ENCODE measurements at regions not wholly inside any gene's neighbourhood (a gene's known extent, or its start where the extent isn't known, plus 50 kb on each side); places are given as distances from the start of the nearest gene placed in this dataset.

DNA sequence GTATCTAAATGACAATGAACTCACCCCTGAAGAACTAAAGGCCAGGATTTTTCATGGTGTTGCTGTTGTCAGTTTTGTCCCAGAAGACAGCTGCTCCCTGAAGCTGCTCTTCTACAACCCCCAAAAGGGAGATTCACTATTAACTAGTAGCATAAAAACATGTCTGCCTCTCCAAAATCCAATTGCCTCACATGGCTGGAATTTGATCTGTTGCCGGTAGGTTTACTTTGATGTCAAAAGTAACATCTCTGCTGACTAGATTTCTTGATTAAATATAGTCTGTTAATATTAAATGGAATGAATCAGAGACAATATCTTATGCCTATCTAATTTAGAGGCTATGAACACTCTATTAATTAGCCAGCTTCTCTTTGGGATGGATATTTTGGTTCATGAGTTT is 425.4 kb downstream of the ETS1 start:
- no peaks in the 10 kb centered on the region for H3K27me3 ChIP-seq (ENCODE audit: low read length)
- H3K4me3 ChIP-seq (ENCODE audit: low read length) = no peak overlapping the region
- no peak for DNase-seq
- no peaks in the 10 kb centered on the region for H3K36me3 ChIP-seq (ENCODE audit: insufficient read depth, low read length)
- no peaks in the 10 kb centered on the region for H3K9me2 ChIP-seq (replicated peaks; ENCODE audit: insufficient read depth, low read length)
- no peaks in the 10 kb centered on the region for H3K79me2 ChIP-seq (ENCODE audit: low read length)
- no peaks in the 10 kb centered on the region for H3K9me3 ChIP-seq (ENCODE audit: low read length)
- H4K20me1 ChIP-seq (ENCODE audit: insufficient read depth, low read depth, low read length) = no peaks in the 10 kb centered on the region
- H3K4me2 ChIP-seq (ENCODE audit: low read depth, low read length, poor library complexity, severe bottlenecking) = no peak overlapping the region
- no peak overlapping the region for H2AFZ ChIP-seq (ENCODE audit: low read length)
- no peak overlapping the region for H3K27ac ChIP-seq (ENCODE audit: low read length)
- no peak overlapping the region for H3K9ac ChIP-seq (ENCODE audit: low read length)
- no peaks in the 10 kb centered on the region for H3K4me1 ChIP-seq (ENCODE audit: low read length)

DNA sequence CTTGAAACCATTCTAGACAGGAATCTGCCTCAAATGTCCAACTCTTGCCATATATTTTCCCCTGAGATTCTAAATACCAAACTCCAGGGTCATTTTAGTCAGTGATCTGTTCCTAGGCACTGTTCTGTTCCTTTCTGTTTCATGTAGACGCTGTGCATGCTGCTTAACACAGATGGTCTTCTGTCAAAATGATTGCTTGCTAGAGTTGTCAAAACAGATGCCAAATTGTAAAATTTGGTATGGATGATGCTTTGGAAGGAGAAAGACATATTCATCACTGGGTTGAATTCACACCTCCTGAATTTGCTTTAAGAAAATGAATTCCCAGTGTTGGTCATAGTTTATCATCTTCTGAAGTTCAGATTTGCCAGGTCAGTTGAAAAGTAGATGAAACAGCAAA is 425.9 kb downstream of the ETS1 start:
- no peak overlapping the region for H3K9ac ChIP-seq (ENCODE audit: low read length)
- H4K20me1 ChIP-seq (ENCODE audit: insufficient read depth, low read depth, low read length) = no peaks in the 10 kb centered on the region
- H3K4me1 ChIP-seq (ENCODE audit: low read length) = no peaks in the 10 kb centered on the region
- no peak overlapping the region for H3K4me2 ChIP-seq (ENCODE audit: low read depth, low read length, poor library complexity, severe bottlenecking)
- H3K9me2 ChIP-seq (replicated peaks; ENCODE audit: insufficient read depth, low read length) = no peaks in the 10 kb centered on the region
- no peaks in the 10 kb centered on the region for H3K79me2 ChIP-seq (ENCODE audit: low read length)
- DNase-seq = no peak
- no peaks in the 10 kb centered on the region for H3K36me3 ChIP-seq (ENCODE audit: insufficient read depth, low read length)
- H3K27me3 ChIP-seq (ENCODE audit: low read length) = no peaks in the 10 kb centered on the region
- H3K27ac ChIP-seq (ENCODE audit: low read length) = no peak overlapping the region
- no peak overlapping the region for H3K4me3 ChIP-seq (ENCODE audit: low read length)
- H3K9me3 ChIP-seq (ENCODE audit: low read length) = no peaks in the 10 kb centered on the region
- no peak overlapping the region for H2AFZ ChIP-seq (ENCODE audit: low read length)

DNA sequence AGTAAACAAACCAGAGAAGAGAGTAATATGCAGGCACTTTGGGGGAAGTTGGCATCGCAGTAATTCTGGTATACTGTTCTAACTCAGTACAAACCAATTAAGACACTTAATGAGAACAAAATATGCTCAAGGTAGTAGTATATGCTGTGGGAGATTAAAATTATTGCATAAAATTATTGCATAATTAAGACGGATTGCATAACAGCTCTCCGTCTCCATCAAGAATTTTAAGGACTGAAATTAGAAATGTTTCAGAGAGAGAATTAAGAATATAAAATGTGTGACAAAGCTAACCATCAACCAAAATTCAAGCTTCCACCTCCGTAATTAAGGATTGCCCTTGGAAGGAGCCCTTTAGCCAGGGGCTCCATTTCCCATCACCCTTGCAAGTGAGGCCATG is 428.5 kb downstream of the ETS1 start:
- no peak overlapping the region for H3K4me3 ChIP-seq (ENCODE audit: low read length)
- H3K36me3 ChIP-seq (ENCODE audit: insufficient read depth, low read length) = no peaks in the 10 kb centered on the region
- no peaks in the 10 kb centered on the region for H3K4me1 ChIP-seq (ENCODE audit: low read length)
- H3K4me2 ChIP-seq (ENCODE audit: low read depth, low read length, poor library complexity, severe bottlenecking) = no peak overlapping the region
- no peak overlapping the region for H2AFZ ChIP-seq (ENCODE audit: low read length)
- DNase-seq = no peak
- no peaks in the 10 kb centered on the region for H3K9me2 ChIP-seq (replicated peaks; ENCODE audit: insufficient read depth, low read length)
- H3K9ac ChIP-seq (ENCODE audit: low read length) = no peak overlapping the region
- H3K27me3 ChIP-seq (ENCODE audit: low read length) = no peaks in the 10 kb centered on the region
- no peaks in the 10 kb centered on the region for H3K9me3 ChIP-seq (ENCODE audit: low read length)
- no peak overlapping the region for H3K27ac ChIP-seq (ENCODE audit: low read length)
- H3K79me2 ChIP-seq (ENCODE audit: low read length) = no peaks in the 10 kb centered on the region
- H4K20me1 ChIP-seq (ENCODE audit: insufficient read depth, low read depth, low read length) = no peaks in the 10 kb centered on the region

DNA sequence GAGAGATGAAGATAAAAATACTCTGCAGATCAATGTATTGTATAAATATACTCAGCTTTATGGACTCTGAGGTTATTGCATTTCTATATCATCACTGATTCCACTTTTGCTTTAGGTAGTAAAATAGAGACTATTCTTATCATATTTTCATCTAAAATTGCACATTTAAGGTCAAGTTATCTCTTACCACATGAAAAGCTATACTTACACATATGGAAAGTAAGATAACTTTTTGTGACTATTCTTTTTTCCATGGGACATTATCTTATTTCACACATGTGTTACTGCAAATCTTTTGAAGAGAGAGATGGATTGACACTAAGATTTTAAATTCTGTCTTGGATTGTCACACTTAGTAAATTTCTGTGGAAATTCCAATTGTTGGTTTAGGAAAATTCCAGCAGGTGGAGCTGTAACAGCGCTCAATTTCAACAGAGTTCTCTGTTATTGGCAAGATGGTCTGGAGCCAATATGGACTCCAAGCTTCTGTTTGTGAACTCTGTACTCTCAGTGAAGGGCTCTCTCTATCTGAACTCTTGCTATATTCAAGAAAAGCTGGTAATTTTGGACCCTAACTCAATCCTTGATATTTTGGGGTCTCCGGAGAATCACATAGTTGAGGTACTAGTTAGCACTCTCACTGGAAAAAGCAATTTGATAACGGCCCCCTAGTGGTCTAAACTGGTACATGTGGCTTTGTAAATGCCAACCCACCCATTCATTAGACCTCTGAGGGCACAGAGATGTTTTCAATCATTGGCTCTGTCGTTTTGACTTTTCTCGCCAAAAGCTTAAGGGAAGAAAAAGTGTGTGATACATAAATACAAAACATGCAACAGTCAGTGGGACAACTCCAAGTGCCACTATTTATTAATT is 429.7 kb downstream of the ETS1 start:
- Histone ChIP-seq H4K20me1 (ENCODE audit: insufficient read depth, low read depth, low read length) (no peaks in the 10 kb centered on the region), H3K9me3 (ENCODE audit: low read length) (no peaks in the 10 kb centered on the region), H3K9ac (ENCODE audit: low read length) (no peak overlapping the region), H3K36me3 (ENCODE audit: insufficient read depth, low read length) (no peaks in the 10 kb centered on the region), H3K4me2 (ENCODE audit: low read depth, low read length, poor library complexity, severe bottlenecking) (no peak overlapping the region), H3K9me2 (replicated peaks; ENCODE audit: insufficient read depth, low read length) (no peaks in the 10 kb centered on the region), H3K27me3 (ENCODE audit: low read length) (no peaks in the 10 kb centered on the region), H3K27ac (ENCODE audit: low read length) (no peak overlapping the region), H3K4me1 (ENCODE audit: low read length) (no peaks in the 10 kb centered on the region), H3K79me2 (ENCODE audit: low read length) (no peaks in the 10 kb centered on the region), H3K4me3 (ENCODE audit: low read length) (no peak overlapping the region), H2AFZ (ENCODE audit: low read length) (no peak overlapping the region)
- DNase-seq = peak; percentile 77

DNA sequence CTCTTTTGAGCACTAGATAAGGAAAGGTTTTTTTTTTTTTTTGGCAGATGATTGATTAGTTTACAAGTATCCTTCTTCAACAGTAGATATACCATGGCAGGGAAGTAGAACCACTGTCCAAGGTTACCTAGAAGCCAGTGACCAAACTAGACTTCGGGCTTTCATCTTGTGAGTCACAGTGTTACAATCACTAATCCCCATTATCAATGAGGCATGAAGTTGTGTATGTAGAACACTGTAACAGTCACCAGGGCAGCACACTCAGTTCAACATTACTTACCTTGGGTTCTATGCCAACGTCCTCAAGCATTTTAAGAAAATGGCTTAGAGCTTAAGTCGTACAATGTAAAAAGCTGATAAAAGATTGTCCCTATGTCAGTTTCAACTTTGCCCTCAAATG is 430.9 kb downstream of the ETS1 start:
- H4K20me1 ChIP-seq (ENCODE audit: insufficient read depth, low read depth, low read length) = no peaks in the 10 kb centered on the region
- H3K4me3 ChIP-seq (ENCODE audit: low read length) = no peak overlapping the region
- H3K4me2 ChIP-seq (ENCODE audit: low read depth, low read length, poor library complexity, severe bottlenecking) = no peak overlapping the region
- H3K4me1 ChIP-seq (ENCODE audit: low read length) = no peaks in the 10 kb centered on the region
- H3K9me2 ChIP-seq (replicated peaks; ENCODE audit: insufficient read depth, low read length) = no peaks in the 10 kb centered on the region
- H3K27me3 ChIP-seq (ENCODE audit: low read length) = no peaks in the 10 kb centered on the region
- H2AFZ ChIP-seq (ENCODE audit: low read length) = no peak overlapping the region
- H3K9ac ChIP-seq (ENCODE audit: low read length) = no peak overlapping the region
- H3K36me3 ChIP-seq (ENCODE audit: insufficient read depth, low read length) = no peaks in the 10 kb centered on the region
- no peaks in the 10 kb centered on the region for H3K79me2 ChIP-seq (ENCODE audit: low read length)
- H3K9me3 ChIP-seq (ENCODE audit: low read length) = no peaks in the 10 kb centered on the region
- no peak for DNase-seq
- no peak overlapping the region for H3K27ac ChIP-seq (ENCODE audit: low read length)

DNA sequence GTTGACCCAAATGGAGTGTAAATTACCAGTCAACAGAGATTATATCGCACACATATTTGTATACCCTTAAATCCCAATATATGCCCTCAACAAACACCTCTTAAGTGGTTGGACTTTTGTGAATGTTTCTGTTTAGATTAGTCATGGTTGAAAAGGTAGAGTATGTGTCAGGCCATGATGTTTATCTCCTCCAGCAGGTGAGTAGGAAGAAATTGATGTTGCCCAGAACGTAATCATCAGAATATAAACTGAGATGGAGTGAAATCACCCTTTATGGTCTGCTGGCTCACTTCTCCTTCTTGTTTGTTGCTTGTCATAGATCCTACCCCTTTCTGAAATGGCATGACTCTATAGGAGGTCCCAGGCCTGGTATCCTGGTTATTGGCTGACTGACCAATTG is 431.8 kb downstream of the ETS1 start:
- H3K27ac ChIP-seq (ENCODE audit: low read length) = no peak overlapping the region
- H3K79me2 ChIP-seq (ENCODE audit: low read length) = no peaks in the 10 kb centered on the region
- H3K9me2 ChIP-seq (replicated peaks; ENCODE audit: insufficient read depth, low read length) = no peaks in the 10 kb centered on the region
- H2AFZ ChIP-seq (ENCODE audit: low read length) = no peak overlapping the region
- H3K4me3 ChIP-seq (ENCODE audit: low read length) = no peak overlapping the region
- H3K27me3 ChIP-seq (ENCODE audit: low read length) = no peaks in the 10 kb centered on the region
- no peaks in the 10 kb centered on the region for H3K36me3 ChIP-seq (ENCODE audit: insufficient read depth, low read length)
- H3K4me2 ChIP-seq (ENCODE audit: low read depth, low read length, poor library complexity, severe bottlenecking) = no peak overlapping the region
- no peak for DNase-seq
- H3K9ac ChIP-seq (ENCODE audit: low read length) = no peak overlapping the region
- H4K20me1 ChIP-seq (ENCODE audit: insufficient read depth, low read depth, low read length) = no peaks in the 10 kb centered on the region
- H3K4me1 ChIP-seq (ENCODE audit: low read length) = no peaks in the 10 kb centered on the region
- H3K9me3 ChIP-seq (ENCODE audit: low read length) = no peaks in the 10 kb centered on the region

DNA sequence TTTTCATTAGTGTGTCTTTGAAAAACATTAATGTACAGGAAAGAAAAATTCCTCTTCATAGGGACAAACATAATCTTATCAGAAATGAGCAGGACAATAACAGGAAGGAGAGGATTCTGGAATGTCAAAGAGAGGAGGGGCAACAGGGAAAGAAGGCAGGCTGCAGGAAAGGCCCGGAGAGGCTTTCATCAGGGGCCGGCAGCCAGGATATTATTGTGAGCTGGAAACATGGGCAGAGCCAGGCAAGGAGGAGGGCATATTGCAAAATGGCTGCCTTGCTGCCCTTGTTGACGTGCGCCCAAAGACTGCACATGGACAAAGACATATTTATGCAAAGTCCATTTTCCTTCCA is 433.7 kb downstream of the ETS1 start:
- Histone ChIP-seq H4K20me1 (ENCODE audit: insufficient read depth, low read depth, low read length) (no peaks in the 10 kb centered on the region), H3K4me1 (ENCODE audit: low read length) (no peaks in the 10 kb centered on the region), H3K27ac (ENCODE audit: low read length) (no peak overlapping the region), H3K4me2 (ENCODE audit: low read depth, low read length, poor library complexity, severe bottlenecking) (no peak overlapping the region), H3K79me2 (ENCODE audit: low read length) (no peaks in the 10 kb centered on the region), H3K4me3 (ENCODE audit: low read length) (no peak overlapping the region), H3K9me2 (replicated peaks; ENCODE audit: insufficient read depth, low read length) (no peaks in the 10 kb centered on the region), H3K27me3 (ENCODE audit: low read length) (no peaks in the 10 kb centered on the region), H3K36me3 (ENCODE audit: insufficient read depth, low read length) (no peaks in the 10 kb centered on the region), H2AFZ (ENCODE audit: low read length) (no peak overlapping the region), H3K9ac (ENCODE audit: low read length) (no peak overlapping the region), H3K9me3 (ENCODE audit: low read length) (no peaks in the 10 kb centered on the region)
- no peak for DNase-seq

DNA sequence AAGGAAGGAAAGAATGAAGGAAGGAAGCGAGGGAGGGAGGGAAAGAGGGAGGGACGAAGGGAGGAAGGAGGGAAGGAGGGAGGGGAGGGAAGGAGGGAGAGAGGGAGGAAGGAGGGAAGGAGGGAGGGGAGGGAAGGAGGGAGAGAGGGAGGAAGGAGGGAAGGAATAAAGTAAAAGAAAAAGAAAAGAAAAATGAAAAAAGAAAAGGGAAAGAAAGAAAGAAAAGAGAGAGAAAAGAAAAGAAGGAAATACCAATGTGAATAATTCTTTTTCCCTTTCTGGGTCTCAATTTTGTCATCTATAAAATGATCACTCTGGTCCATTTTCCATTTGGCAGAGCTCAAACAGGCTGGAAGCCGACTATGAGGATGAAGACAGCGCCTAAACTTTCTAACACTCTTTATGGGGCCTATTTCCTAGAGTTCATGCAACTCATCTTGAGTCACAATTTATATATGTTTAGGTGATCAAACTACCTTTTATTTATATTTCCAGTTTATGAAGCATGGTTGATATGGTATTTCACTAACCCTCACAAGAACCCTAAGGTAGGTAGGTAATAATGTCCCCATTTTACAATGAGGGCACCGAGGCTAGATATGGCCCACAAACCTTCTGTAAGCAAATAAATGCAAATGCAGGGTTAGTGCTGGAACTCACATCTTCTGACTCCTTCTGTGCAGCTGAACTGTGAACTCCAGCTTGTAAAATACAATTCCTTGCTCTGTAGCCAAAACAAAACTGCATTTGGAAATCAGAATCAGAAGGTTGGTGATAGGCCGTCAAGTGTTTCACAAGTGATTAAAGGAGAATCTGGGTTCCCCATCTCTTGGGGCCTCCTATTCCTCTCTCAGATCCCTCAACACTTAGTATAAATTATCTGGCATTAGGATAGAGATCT is 434.3 kb downstream of the ETS1 start:
- Histone ChIP-seq H3K9me2 (replicated peaks; ENCODE audit: insufficient read depth, low read length) (no peaks in the 10 kb centered on the region), H3K79me2 (ENCODE audit: low read length) (no peaks in the 10 kb centered on the region), H3K9me3 (ENCODE audit: low read length) (no peaks in the 10 kb centered on the region), H3K4me3 (ENCODE audit: low read length) (no peak overlapping the region), H3K9ac (ENCODE audit: low read length) (no peak overlapping the region), H3K27me3 (ENCODE audit: low read length) (no peaks in the 10 kb centered on the region), H2AFZ (ENCODE audit: low read length) (no peak overlapping the region), H3K4me1 (ENCODE audit: low read length) (no peaks in the 10 kb centered on the region), H3K4me2 (ENCODE audit: low read depth, low read length, poor library complexity, severe bottlenecking) (no peak overlapping the region), H3K36me3 (ENCODE audit: insufficient read depth, low read length) (no peaks in the 10 kb centered on the region), H4K20me1 (ENCODE audit: insufficient read depth, low read depth, low read length) (no peaks in the 10 kb centered on the region), H3K27ac (ENCODE audit: low read length) (no peak overlapping the region)
- DNase-seq = no peak

All from Karpas-422 (cell line).